Pancreas (tissue), 10 donors: ENCODE measurements at regions not wholly inside any gene's neighbourhood (a gene's known extent, or its start where the extent isn't known, plus 50 kb on each side); places are given as distances from the start of the nearest gene placed in this dataset.

Experiments used
- ATAC-seq, 4 donors: fragments of 200-7000 bp; cut with Tn5 transposase; one replicate each; pipeline versions ENCODE4 v1.8.0 to v1.9.1; 2020; ENCODE audit warnings: mild to moderate bottlenecking in 4 of 4, moderate library complexity in 4 of 4
- DNase-seq, 6 donors: peaks; one replicate each; pipeline ENCODE4 v3.0.0-alpha.2; 2020
- FAIRE-seq: peaks from 2 replicates; lab custom pipeline; 2012; peaks lifted over from hg19 to GRCh38; lab: Jason Lieb, UNC
- H3K27ac ChIP-seq, 4 donors: fragments of 200-600 bp; sonication (generic); 1 replicate in 3 of 4; 2 replicates in 1 of 4; pipeline versions ENCODE4 v1.5.0 to v1.8.0; 2020
- H3K27me3 ChIP-seq, 4 donors: fragments of 200-600 bp; one replicate each; pipeline ENCODE4 v1.8.0; 2021
- H3K36me3 ChIP-seq, 3 donors: fragments of 200-600 bp; sonication (generic) in 1 of 3; one replicate each; pipeline versions ENCODE4 v1.5.0 to v1.8.0; 2020 to 2021
- H3K4me1 ChIP-seq, 3 donors: fragments of 200-600 bp; one replicate each; pipeline ENCODE4 v1.8.0; 2021
- H3K4me3 ChIP-seq, 4 donors: fragments of 200-600 bp; sonication (generic) in 2 of 4; one replicate each; pipeline versions ENCODE4 v1.5.0 to v1.8.0; 2020 to 2021
- H3K9me3 ChIP-seq, 4 donors: fragments of 200-600 bp; one replicate each; pipeline ENCODE4 v1.8.0; 2021
- WGBS, 2 donors: extraction: QIAGEN DNeasy Blood & Tissue Kit; methylation state at CpG; one replicate each; pipeline ENCODE4 v1.1.7; 2013; 5-methylcytosine and 5-hydroxymethylcytosine counted together
- intact Hi-C, 3 donors: fragments of 100-400 bp; cut with DNase I; formaldehyde crosslinking; loops; one replicate each; pipeline versions ENCODE4 v1.11.1 to v1.14.2; 2022
- TF ChIP-seq, protein P1 (sequence below), 4 donors: fragments of 200-600 bp; sonication (generic) in 3 of 4; IDR thresholded peaks; one replicate each; pipeline versions ENCODE4 v1.5.0 to v1.8.0; 2021; ENCODE audit warnings: antibody characterized with exemption in 4 of 4
- donor health status: healthy with polysubstance abuse.
- donor health status: DM: no; HTN: no; CAD: no; lungs with moderate emphysema.
- donor health status: DM: no; HTN: no; CAD: no.
- donor health status: control.
- donor health status: control.
- donor health status: Bipolar disorder and iron deficiency.
- donor health status: DM: yes; HTN: yes; CAD: no.
- donor health status: DM: no; HTN: no; CAD: no.
- donor health status: DM: no; HTN: no; CAD: no.
- donor health status: DM: yes; HTN: yes; CAD: no.

GRCh38 chr10:109386101-109386500 is 537.2 kb downstream of the XPNPEP1 start:
- no peaks in the 10 kb centered on the region for H3K9me3 ChIP-seq
- H3K4me1 ChIP-seq: no peaks in the 10 kb centered on the region
- TF ChIP-seq, protein P1, sequence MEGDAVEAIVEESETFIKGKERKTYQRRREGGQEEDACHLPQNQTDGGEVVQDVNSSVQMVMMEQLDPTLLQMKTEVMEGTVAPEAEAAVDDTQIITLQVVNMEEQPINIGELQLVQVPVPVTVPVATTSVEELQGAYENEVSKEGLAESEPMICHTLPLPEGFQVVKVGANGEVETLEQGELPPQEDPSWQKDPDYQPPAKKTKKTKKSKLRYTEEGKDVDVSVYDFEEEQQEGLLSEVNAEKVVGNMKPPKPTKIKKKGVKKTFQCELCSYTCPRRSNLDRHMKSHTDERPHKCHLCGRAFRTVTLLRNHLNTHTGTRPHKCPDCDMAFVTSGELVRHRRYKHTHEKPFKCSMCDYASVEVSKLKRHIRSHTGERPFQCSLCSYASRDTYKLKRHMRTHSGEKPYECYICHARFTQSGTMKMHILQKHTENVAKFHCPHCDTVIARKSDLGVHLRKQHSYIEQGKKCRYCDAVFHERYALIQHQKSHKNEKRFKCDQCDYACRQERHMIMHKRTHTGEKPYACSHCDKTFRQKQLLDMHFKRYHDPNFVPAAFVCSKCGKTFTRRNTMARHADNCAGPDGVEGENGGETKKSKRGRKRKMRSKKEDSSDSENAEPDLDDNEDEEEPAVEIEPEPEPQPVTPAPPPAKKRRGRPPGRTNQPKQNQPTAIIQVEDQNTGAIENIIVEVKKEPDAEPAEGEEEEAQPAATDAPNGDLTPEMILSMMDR (IDR thresholded peaks at IDR 0.05): no peak
- WGBS, 2 donors: 74 to 100% methylated on average over 1 of the region's 1 CpG
- ATAC-seq: no peak
- no peak for FAIRE-seq
- H3K4me3 ChIP-seq: no peak overlapping the region
- no peak overlapping the region for H3K27ac ChIP-seq
- intact Hi-C loops: no loop called here
- no peaks in the 10 kb centered on the region for H3K36me3 ChIP-seq
- no peaks in the 10 kb centered on the region for H3K27me3 ChIP-seq
- DNase-seq: no peak

GRCh38 chr10:109379186-109379585 is 544.1 kb downstream of the XPNPEP1 start:
- Histone ChIP-seq H3K27ac (no peak overlapping the region), H3K27me3 (no peaks in the 10 kb centered on the region), H3K4me3 (no peak overlapping the region), H3K9me3 (no peaks in the 10 kb centered on the region), H3K36me3 (no peaks in the 10 kb centered on the region), H3K4me1 (no peaks in the 10 kb centered on the region)
- TF ChIP-seq, protein P1 (IDR thresholded peaks at IDR 0.05): no peak
- ATAC-seq (no peak), DNase-seq (no peak), FAIRE-seq (no peak)
- 85 to 90% methylated on average over 2 of the region's 2 CpGs for WGBS, 2 donors
- intact Hi-C loops: no loop called here

DNA sequence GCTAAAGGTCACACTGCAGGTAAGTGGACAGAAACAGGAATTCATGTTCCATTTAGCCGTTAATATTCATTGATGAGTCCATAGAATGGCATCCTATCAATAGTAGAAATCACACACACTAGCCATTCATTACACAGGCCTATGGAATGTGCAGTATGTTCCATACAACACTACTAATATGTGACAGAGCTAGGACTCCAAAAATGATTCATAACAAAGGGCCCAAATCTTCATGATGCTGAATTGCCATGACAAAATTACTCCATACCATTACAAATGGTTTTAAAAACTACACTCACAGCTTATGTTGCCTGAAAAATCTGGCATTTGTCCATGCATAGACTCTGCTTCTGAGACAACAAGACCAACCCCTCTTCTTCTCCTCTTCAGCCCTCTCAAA is 549.1 kb downstream of the XPNPEP1 start:
- DNase-seq (no peak), FAIRE-seq (no peak), ATAC-seq (no peak)
- Histone ChIP-seq H3K27me3 (no peaks in the 10 kb centered on the region), H3K9me3 (no peaks in the 10 kb centered on the region), H3K4me1 (no peaks in the 10 kb centered on the region), H3K36me3 (no peaks in the 10 kb centered on the region), H3K27ac (no peak overlapping the region), H3K4me3 (no peak overlapping the region)
- TF ChIP-seq, protein P1 (IDR thresholded peaks at IDR 0.05): no peak
- 65 to 75% methylated on average over 1 of the region's 1 CpG for WGBS, 2 donors
- intact Hi-C loops: no loop called here

- no peaks in the 10 kb centered on the region for H3K27me3 ChIP-seq
- H3K9me3 ChIP-seq: no peaks in the 10 kb centered on the region
- H3K4me1 ChIP-seq: peaks cover 0 to 8% (median 0%) of the 10 kb centered on the region in 3 donors
- H3K4me3 ChIP-seq: no peak overlapping the region
- FAIRE-seq (no peak), DNase-seq (no peak), ATAC-seq (no peak)
- intact Hi-C loops: no loop called here
- H3K36me3 ChIP-seq: no peaks in the 10 kb centered on the region
- 66 to 73% methylated on average over 4 of the region's 4 CpGs for WGBS, 2 donors
- TF ChIP-seq, protein P1 (IDR thresholded peaks at IDR 0.05): no peak
- H3K27ac ChIP-seq: no peak overlapping the region
Observed at GRCh38 chr10:109359316-109359715, 564.0 kb downstream of the XPNPEP1 start.

DNA sequence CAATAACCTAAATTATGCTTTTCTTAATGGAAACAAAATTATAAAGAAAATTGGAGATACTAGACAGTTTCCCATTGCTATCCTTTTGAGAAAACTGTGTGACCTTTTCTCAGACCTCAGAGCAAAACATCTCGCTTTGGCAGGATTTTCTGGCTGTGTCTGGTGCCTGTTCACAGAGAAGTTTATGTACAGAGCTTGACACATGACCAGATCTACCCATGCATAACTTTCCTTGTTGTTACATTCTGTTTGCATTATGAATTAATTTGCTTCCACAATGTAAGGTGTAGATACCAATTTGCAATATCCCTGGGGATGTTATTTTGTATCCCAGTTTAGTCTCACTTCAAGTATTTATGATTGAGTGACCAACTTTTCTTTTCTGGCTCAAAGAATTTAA is 565.0 kb downstream of the XPNPEP1 start:
- 21 to 26% methylated on average over 1 of the region's 1 CpG for WGBS, 2 donors
- Histone ChIP-seq H3K36me3 (no peaks in the 10 kb centered on the region), H3K4me3 (no peak overlapping the region), H3K27me3 (no peaks in the 10 kb centered on the region), H3K4me1 (peaks cover 0 to 8% (median 0%) of the 10 kb centered on the region in 3 donors), H3K27ac (no peak overlapping the region), H3K9me3 (no peaks in the 10 kb centered on the region)
- intact Hi-C loops: no loop called here
- FAIRE-seq (no peak), DNase-seq (no peak), ATAC-seq (peak in 1 of 4 donors; percentile 57)
- TF ChIP-seq, protein P1 (IDR thresholded peaks at IDR 0.05): no peak
